HG03139 (cell line): ENCODE measurements at regions not wholly inside any gene's neighbourhood (a gene's known extent, or its start where the extent isn't known, plus 50 kb on each side); places are given as distances from the start of the nearest gene placed in this dataset.
A peak's percentile ranks its signal among the peaks of the same experiment; 100 is the strongest.

Source experiments
- ATAC-seq: cut with Tn5 transposase; IDR thresholded peaks from one replicate; pipeline ENCODE4 v1.9.1; 2021; ENCODE audit not compliant: unreplicated experiment

- ATAC-seq: no peak
Observed at GRCh38 chr18:54716586-54716985, 111.7 kb upstream of the RAB27B start.

GRCh38 chr18:54717673-54718407 lies 110.4 kb upstream of the RAB27B start:
- peak; percentile 70 for ATAC-seq

GRCh38 chr18:54718408-54718773 lies 109.9 kb upstream of the RAB27B start:
- ATAC-seq: no peak

- no peak for ATAC-seq
Observed at GRCh38 chr18:54720620-54721019, 107.7 kb upstream of the RAB27B start.

GRCh38 chr18:54726143-54726542 lies 102.1 kb upstream of the RAB27B start:
- no peak for ATAC-seq

DNA sequence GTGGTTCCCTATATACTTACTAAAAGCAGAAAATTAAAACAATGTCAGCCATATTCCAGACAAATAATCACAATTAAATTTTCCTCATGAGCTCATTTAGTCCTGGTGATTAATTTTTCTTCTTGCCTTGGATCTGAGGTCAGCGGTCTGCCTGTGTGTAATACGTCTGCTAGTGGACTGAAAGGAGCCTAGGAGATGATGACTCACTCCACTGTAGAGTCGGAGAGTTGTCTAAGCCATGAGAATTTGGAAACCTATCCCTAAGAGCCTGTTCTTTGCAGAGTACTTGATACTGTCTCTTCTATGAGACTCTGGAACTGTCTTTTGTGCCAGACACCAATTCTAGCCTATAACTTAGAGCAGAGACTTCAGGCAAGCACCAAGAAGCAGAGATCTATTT lies 94.2 kb upstream of the RAB27B start:
- ATAC-seq: no peak

- ATAC-seq: no peak
Observed at GRCh38 chr18:54736981-54737380, 91.3 kb upstream of the RAB27B start.

GRCh38 chr18:54737986-54738385 lies 90.3 kb upstream of the RAB27B start:
- no peak for ATAC-seq

GRCh38 chr18:54739476-54739875 lies 88.8 kb upstream of the RAB27B start:
- no peak for ATAC-seq

- no peak for ATAC-seq
Observed at GRCh38 chr18:54740136-54740846, 88.0 kb upstream of the RAB27B start.

- ATAC-seq: no peak
Observed at GRCh38 chr18:54742120-54742519, 86.2 kb upstream of the RAB27B start.

DNA sequence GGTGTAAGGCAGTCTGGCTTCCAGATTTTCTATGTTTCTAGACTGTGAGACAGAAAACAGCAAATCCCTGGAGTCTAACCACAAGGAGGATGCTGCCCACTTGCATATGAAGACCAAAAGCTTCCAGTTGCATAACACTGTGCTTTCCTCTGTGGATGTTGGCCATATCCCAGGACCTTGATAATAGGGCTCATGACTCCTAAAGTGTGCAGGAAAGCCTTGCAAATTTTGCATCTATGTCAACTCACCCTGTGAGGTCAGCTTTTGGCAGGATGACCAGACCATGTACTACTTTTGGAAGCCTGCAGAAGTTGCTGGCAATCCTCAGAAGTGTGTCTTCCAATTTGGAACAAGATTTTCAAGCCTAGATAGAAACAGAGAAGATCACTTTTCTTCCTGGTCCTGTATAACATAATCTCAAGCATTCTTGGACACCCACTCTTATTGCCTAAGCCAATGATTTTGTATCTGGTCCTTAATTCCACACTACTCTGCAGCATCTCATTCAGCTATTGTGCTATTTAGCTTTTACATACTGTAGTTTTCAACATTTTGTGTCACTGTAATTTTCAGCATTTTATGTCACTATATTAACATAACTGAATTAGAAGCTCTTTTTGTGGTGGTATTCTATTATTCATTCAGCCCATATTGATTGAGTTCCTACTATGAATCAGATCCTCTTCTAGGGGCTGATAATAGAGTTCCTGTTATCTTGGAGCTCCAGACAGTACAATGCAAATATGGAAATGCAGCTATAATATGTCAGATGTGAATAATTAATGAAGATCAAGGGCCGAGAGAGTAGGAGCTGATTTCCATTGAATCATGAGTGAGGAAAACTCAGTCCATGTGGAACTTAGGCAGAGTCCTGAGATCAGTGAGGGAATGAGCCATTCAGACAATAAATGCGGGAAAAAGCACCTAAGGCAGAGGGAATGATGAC lies 85.3 kb upstream of the RAB27B start:
- ATAC-seq: no peak

GRCh38 chr18:54743605-54743995 lies 84.7 kb upstream of the RAB27B start:
- no peak for ATAC-seq

- no peak for ATAC-seq
Observed at GRCh38 chr18:54749291-54749690, 79.0 kb upstream of the RAB27B start.

DNA sequence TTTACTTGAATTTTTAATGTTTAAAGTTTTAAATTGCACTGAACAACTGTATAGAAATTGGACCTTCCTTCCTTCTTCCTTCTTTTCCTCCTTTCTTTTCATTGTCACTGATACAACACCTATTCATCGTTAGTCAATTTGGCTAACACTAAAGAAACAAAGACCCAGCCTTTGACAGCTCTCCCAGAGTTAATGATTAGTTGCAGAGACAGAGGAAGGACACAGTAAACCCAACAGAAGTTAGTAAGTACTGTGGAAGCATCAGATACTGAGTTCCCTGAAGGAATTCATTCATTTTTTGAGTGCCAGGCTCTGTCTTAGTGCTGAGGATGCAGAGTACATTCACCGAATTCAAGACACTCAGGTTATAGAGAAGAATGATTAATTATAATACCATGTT lies 77.9 kb upstream of the RAB27B start:
- no peak for ATAC-seq

- no peak for ATAC-seq
Observed at GRCh38 chr18:54752185-54752584, 76.1 kb upstream of the RAB27B start.

GRCh38 chr18:54755456-54755855 lies 72.8 kb upstream of the RAB27B start:
- ATAC-seq: no peak

DNA sequence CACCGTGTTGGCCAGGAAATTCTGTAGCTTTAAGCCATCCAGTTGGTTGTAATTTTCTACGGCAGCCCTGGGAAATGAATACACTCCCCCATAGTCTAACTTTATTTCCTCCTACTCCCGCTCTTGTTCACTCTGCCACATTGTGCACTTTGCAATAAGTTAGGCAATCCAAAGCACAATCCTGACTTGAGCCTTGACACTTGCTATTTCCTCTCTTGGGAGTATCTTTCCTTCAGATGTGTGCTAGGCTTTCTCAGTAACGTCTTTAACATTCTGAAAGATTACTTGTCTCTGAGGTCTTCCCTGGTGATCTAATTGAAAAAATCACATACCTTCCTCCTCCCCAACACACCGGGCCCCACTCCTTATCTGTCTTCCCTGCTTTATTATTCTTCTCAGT lies 65.9 kb upstream of the RAB27B start:
- no peak for ATAC-seq

DNA sequence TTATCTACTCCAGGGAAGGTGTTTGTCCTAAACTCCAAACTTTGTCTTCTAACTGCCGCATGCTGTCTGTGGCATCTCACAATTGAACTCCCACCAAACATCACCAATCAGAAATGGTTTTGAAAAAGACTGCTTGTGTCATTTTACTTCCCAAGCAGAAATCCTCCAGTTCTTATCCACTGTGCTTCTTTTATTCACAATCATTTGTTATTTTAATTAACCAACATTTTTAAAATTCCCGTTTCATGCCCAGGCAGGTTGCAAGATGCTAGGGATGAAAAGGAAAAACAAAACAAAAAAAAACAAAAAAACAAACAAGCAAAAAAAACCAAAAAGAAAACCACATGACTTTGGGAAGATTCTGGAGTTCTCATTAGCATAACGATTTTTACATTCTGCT lies 63.5 kb upstream of the RAB27B start:
- no peak for ATAC-seq

DNA sequence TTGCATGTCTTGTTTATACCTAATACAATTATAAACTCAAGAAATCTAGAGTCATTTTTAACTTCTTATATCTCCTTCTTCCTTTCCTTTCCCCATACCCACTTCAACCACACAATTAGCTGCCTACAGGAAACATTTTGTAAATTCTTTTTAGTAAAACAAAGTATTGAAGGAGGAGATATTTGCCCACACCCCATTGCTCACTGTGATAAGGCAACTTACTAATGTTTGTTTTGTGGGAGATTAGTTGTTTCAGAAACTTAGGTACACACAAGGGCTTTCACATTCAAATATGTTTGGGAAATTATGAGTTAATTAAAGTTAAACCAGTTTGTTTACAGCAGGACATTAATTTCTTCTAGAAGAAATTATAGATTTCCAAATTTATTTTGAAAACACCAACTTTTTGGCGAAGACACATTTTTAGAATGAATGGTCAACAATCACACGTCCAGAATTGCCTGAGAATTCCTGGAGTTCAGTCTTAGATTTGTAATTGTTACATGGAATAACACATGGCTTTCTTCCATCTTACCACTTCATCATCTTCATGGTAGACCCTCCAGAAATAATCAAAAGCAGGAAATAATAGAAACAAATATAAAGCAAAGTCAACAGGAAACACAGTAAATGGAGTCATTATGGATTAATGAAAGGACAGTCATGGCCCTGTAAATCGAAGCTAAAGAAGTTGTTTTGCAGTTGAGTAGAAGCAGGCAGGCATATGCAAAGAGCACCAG lies 62.5 kb upstream of the RAB27B start:
- no peak for ATAC-seq

DNA sequence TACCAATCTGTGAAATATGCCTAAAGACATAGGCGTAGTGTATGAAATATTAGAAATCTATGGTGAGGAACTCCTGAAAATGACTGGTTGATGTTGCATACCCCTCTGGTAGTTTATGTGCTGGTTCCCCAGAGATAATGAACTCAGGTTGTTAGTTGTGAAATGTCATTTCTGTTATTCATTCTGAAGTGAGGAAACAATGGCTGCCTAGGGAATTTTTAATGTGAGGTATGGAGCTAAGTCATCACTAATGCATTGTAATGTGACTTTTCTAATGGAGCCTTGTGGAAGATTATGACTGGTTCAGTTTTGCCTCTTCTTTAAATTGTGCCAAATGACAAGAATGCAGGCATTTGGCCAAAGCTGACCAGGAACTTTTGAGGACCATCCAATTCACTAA lies 61.6 kb upstream of the RAB27B start:
- no peak for ATAC-seq
